ENCODE measurements at regions not wholly inside any gene's neighbourhood (a gene's known extent, or its start where the extent isn't known, plus 50 kb on each side); places are given as distances from the start of the nearest gene placed in this dataset.
A peak's percentile ranks its signal among the peaks of the same experiment; 100 is the strongest.

DNA sequence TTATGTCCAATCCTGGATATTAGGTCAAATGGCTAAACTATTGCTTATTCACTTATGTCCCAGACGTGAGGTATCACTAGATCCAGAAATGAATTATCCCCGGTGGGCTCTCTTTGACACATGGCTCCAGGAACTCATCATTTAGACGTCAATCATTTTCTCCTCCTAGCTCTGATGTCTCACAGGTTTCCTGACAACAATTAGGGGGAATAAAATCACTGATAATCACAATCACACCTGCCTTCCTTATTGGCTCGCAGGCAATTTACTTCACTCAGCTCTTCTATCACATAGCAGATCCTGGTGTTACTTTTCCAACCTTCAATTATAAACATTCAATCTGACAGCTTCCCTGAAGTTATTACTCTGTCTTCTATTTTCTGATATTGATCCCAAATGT lies 634.0 kb upstream of the TENM4 start:
- no peak for DNase-seq

GRCh38 chr11:80066291-80066690 lies 625.5 kb upstream of the TENM4 start:
- DNase-seq = no peak

DNA sequence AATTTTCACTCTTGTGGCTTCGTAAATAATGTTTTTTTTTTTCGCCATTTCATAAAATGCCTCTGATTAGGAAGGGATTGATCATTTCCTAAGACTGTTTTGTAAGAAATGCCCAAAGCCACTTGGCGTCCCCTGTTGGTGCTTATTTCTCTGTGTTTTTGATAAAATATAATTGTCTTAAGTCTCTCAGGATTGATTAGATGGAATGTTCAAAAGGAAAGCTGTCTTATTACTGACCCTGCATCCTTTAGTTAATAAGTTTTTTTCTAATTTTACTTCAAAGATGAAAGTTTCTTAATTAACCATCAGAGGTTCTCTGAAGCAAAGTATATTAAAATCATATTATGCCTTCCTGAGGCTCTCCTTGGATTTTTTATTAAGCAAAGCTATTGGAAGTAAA lies 624.3 kb upstream of the TENM4 start:
- DNase-seq = no peak

- DNase-seq = no peak
Measured at GRCh38 chr11:80061056-80061455, 620.2 kb upstream of the TENM4 start.

DNA sequence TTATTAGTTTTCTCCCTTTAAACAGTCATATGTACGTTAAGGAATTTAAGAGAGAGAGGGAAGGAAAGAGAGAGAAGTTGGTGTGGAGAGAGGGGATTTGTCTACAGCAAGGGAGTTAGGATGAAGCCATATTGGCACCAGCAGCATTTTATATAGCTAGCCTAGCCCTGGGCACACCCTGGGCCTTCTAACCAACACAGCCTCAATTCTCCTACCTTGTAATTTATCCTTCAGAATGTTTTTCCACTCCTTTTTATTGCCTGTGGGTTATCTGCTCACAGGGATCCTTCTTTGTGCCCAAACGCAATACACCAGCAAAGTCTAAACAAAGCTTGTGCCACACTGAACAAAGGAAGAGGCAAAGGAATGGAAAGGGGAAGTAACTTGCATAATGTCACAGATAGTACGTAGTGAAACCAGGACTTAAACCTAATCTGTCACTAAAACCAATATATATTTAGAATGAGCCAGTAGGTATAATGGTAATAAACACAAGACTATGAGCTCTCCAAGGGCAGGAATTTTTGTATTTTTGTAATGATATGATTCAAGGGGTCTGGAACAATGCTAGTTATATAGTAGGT lies 613.8 kb upstream of the TENM4 start:
- no peak for DNase-seq

- no peak for DNase-seq
Measured at GRCh38 chr11:80048513-80048912, 607.7 kb upstream of the TENM4 start.

DNA sequence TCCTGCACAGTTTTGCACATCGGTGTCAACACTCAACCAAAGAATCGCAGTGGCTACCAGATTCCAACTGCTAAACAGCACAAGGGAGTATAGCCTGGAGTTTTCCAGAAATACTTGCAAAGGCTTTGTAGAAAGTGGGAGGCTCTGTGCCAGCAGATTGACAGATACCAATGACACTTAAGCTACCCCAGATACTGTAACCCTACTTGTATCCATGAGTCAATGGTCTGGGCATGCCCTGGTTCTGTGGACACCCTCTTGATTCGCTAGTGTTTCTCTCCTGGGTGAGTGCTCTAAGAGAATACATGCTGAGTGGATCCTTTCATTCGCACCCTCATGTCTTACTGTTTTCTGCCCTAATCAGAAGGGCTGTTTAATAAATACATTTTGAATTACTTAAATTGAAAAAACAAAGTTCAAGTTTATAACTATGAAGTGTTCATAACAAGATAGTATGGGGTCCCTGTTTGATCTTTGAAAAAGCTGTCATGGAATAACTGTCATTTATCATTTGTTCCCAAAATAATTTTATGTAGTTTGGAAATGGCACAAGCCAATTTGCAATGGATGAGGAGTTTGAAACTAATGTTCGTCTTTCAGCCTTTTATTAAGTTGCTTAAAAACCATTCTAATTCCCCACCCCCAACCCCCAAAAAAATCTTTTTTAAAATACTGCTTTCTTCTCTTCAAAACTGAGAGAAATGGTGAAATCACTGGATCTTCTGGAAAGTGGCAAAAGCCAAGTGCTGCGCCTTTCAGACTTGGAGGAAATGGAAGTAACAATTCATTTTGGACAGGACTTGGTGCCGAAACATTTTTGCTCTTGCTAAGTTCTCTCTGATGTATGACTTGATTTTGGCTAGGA lies 600.5 kb upstream of the TENM4 start:
- DNase-seq = no peak

GRCh38 chr11:80034801-80035200 lies 594.0 kb upstream of the TENM4 start:
- no peak for DNase-seq

- DNase-seq = no peak
Measured at GRCh38 chr11:80031014-80031600, 590.3 kb upstream of the TENM4 start.

- DNase-seq = no peak
Measured at GRCh38 chr11:80028998-80029397, 588.2 kb upstream of the TENM4 start.

GRCh38 chr11:80024119-80024518 lies 583.3 kb upstream of the TENM4 start:
- DNase-seq = no peak

DNA sequence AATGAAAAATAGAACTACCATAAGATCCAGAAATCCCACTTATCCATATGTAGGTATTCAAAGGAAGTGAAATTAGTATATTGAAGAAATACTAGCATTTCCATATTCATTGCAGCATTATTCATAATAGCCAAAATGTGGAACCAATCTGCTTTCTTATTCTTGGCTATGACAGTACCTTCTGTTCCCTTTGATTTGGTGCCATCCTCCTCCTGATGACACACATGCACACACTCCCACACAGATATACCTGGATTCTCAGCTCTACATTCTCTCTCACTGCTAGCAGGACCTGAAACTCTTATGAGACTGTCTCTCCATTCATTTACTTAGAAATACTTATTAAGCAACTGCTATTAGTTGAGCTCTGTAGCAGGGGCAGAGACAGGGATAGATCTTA lies 582.6 kb upstream of the TENM4 start:
- no peak for DNase-seq

GRCh38 chr11:80010536-80010935 lies 569.7 kb upstream of the TENM4 start:
- no peak for DNase-seq

GRCh38 chr11:80009081-80009480 lies 568.3 kb upstream of the TENM4 start:
- DNase-seq = no peak

DNA sequence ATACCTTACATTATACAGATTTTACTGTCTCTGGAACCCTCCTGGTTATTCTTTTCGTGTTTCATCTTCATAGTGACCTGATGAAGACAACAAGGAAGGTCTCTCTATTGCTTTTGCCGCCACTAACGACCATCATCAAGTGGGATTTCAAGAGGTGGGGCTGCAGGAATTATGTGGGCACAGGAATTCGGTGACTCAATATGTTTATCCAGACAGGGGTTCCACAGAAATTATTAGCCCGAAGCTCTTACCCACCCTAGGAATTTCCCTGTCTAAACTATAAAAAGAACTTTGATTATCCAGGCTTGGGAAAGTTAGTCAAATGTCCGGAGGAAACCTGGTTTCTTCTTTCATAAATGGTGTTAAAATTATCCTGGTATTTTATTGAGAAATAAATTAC lies 566.8 kb upstream of the TENM4 start:
- DNase-seq = no peak

DNA sequence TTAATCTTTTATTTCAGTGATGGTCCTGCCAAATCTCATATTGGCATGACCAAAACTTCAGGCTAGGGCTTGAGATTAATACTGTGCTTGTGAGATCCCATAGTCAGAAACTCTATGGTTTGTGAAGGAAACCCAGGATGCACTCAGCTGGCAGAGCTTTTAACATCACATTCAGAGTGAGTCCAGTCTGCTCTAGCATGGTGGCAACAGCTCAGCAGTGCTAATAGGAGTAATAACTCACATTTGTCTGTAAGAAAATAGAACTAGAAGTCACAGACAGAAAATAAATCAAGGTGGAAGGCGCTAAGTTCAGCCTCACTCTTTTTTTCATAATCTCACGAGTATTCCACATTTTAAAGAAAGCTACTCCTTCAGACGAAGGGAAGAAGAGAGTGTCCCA lies 549.3 kb upstream of the TENM4 start:
- DNase-seq = no peak

DNA sequence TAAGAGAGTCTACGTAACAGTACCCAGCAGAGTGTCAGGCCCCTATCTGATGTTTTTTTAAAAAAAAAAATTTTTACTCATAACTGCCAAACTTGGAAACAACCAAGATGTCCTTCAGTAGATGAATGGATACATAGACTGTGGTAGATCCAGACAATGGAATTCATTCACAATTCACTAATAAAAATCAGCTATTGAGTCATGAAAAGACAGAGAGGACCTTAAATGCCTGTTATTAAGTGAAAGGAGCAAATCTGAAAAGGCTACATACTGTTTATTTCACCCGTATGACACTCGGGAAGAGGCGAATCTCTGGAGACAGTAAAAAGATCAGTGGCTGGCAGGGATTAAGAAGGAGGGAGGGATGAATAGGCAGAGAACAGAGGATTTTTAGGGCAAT lies 541.4 kb upstream of the TENM4 start:
- DNase-seq = no peak

- DNase-seq = no peak
Measured at GRCh38 chr11:79980916-79981315, 540.1 kb upstream of the TENM4 start.

DNA sequence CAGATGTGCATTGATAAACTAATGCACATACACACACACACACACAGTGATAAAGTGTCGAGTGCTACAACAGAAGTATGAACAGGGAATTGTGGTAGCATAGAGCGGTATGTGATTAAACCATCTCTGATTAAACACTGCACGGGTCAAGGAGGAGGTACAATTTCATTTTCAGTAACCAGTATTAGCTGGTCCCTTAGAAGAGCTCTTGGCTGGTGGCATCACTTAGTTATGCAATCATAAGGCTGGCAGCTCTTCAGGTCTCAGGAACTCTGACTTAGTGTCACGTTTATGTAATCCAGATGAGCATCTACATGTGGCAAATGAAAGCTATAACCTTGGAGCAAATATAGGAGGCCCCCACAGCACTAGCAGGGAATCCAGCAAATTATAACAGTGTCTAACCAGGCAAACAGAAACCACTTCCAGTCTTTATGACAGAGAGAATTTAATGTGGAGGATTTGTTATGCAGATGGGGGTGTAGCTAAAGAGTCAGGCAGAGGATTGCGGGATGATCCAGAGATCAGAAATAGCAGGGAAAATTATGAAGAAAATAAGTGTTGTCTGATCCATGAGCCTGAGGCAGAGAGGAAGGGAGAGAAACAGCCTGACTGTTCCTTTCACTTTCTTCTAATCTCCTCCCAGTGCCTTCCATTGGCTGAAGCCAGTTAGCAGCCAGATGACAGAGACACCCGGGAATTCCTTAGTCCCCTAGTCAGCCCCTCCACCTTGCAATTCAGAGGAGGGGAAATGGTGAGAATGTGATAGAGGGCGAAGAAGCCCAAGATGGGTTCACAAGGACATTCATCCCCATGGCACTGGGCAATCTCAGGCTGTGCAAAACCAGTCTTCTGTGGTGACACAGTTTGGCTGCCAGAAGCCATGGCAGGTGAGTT lies 533.1 kb upstream of the TENM4 start:
- DNase-seq = peak; percentile 7

- no peak for DNase-seq
Measured at GRCh38 chr11:79971255-79971654, 530.4 kb upstream of the TENM4 start.

DNA sequence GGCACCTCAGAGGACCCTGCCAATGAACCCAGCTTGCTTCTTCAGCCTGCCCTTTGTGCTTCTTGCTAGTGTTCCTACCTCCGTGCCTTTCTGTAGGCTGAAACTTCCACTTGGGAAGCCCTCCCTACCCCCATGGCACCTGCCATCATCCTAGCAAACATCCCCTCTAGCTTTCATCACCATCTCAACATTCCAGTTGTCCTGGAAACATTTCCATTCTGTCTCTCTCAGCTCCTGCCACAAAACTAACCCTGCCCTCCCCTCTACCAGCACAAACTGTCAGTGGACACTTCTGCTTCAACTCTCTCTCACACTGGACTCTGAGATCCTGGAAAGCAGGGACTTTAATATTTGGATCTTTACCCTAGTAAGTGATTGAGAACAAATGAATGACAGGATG lies 525.8 kb upstream of the TENM4 start:
- DNase-seq = no peak

- DNase-seq = no peak
Measured at GRCh38 chr11:79963856-79964645, 523.2 kb upstream of the TENM4 start.

DNA sequence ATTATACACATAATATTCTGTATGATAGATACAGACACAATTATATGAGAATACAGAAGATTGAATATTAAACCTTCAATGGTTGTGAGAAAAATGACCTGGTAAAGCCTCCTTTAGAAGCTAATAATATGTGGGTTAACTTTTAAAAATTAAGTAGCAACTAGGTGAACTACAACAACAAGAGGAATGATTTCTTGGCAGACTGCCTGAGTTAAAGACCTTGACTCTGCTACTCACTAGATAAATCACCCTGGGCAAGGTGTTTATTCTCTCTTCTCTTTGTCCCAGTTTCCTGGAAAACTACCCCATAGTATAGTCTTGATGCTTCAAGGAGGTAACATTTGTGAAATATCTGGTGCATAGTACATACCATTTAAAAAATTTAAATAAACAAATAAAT lies 519.6 kb upstream of the TENM4 start:
- no peak for DNase-seq
